Common myeloid progenitor, CD34-positive (primary cell): ENCODE measurements at regions not wholly inside any gene's neighbourhood (a gene's known extent, or its start where the extent isn't known, plus 50 kb on each side); places are given as distances from the start of the nearest gene placed in this dataset.

Source experiments
- CTCF ChIA-PET: fragments of 350-600 bp; sonication (Branson Sonifier 250); formaldehyde crosslinking; loops from one replicate; lab custom pipeline; 2021; ENCODE audit warnings: antibody characterized with exemption; lab: Charles Lee
- POLR2A ChIA-PET: fragments of 350-600 bp; sonication (Branson Sonifier 250); formaldehyde crosslinking; loops from one replicate; lab custom pipeline; 2021; ENCODE audit warnings: antibody characterized with exemption; lab: Charles Lee
- DNase-seq, 3 donors: peaks; one replicate each; pipeline versions ENCODE4 v3.0.0 to v3.0.0-alpha.2; 2013
- H3K27ac ChIP-seq, 2 experiments: 1 replicate in 1 of 2; 2 replicates in 1 of 2; pipeline ENCODE4 v1.7.0; 2013; ENCODE audit warnings: inconsistent platforms in 2 of 2, low read length in 2 of 2, mild to moderate bottlenecking in 2 of 2, low read depth in 1 of 2, moderate library complexity in 1 of 2; ENCODE audit not compliant: severe bottlenecking in 2 of 2, insufficient read depth in 1 of 2, poor library complexity in 1 of 2
- H3K27me3 ChIP-seq, 5 experiments: replicated peaks in 2 of 5; 1 replicate in 3 of 5; 2 replicates in 2 of 5; pipeline versions ENCODE4 v1.6.1 to v1.7.0; 2013; ENCODE audit warnings: low read length in 4 of 5, mild to moderate bottlenecking in 2 of 5, moderate library complexity in 2 of 5, inconsistent platforms in 1 of 5; ENCODE audit not compliant: insufficient read depth in 5 of 5, control insufficient read depth in 4 of 5
- H3K36me3 ChIP-seq, 4 experiments: 1 replicate in 2 of 4; 2 replicates in 2 of 4; pipeline versions ENCODE4 v1.6.1 to v1.7.0; 2013; ENCODE audit warnings: low read length in 3 of 4, control low read depth in 1 of 4, mild to moderate bottlenecking in 1 of 4; ENCODE audit not compliant: control insufficient read depth in 4 of 4, insufficient read depth in 4 of 4
- H3K4me1 ChIP-seq, 4 experiments: 1 replicate in 3 of 4; 2 replicates in 1 of 4; pipeline versions ENCODE4 v1.6.1 to v1.7.1; 2013; ENCODE audit warnings: low read length in 3 of 4, mild to moderate bottlenecking in 3 of 4, control low read depth in 1 of 4, inconsistent platforms in 1 of 4, moderate library complexity in 1 of 4; ENCODE audit not compliant: control insufficient read depth in 4 of 4, insufficient read depth in 4 of 4; ENCODE audit errors: control extremely low read depth in 1 of 4
- H3K4me3 ChIP-seq, 7 experiments: 1 replicate in 4 of 7; 2 replicates in 3 of 7; pipeline versions ENCODE4 v1.5.1 to v1.7.0; 2013; ENCODE audit warnings: mild to moderate bottlenecking in 7 of 7, low read length in 6 of 7, moderate library complexity in 6 of 7, inconsistent platforms in 2 of 7, low read depth in 2 of 7, control low read depth in 1 of 7; ENCODE audit not compliant: insufficient read depth in 4 of 7, control insufficient read depth in 1 of 7; ENCODE audit errors: extremely low read depth in 1 of 7
- H3K9me3 ChIP-seq, 5 experiments: 1 replicate in 4 of 5; 2 replicates in 1 of 5; pipeline versions ENCODE4 v1.6.1 to v1.7.1; 2013; ENCODE audit warnings: low read length in 4 of 5, mild to moderate bottlenecking in 2 of 5, inconsistent platforms in 1 of 5, low read depth in 1 of 5, moderate library complexity in 1 of 5; ENCODE audit not compliant: control insufficient read depth in 4 of 5, insufficient read depth in 2 of 5; ENCODE audit errors: control extremely low read depth in 1 of 5
- WGBS: methylation state at CpG from one replicate; pipeline ENCODE4 v1.1.5; 2013; ENCODE audit not compliant: insufficient coverage; 5-methylcytosine and 5-hydroxymethylcytosine counted together

- 88% methylated on average over 5 of the region's 11 CpGs for WGBS
- ChIA-PET CTCF (interaction anchor here (1.6 kb wide), 1 partner anchor 11 kb away, joined by 3 read pairs; no protein-coding TSS in a partner anchor), POLR2A (no interaction called here)
- no peak overlapping the region for H3K27ac ChIP-seq
- peaks cover 0 to 2% (median 0%) of the 10 kb centered on the region in 4 experiments for H3K4me1 ChIP-seq
- no peak for DNase-seq
- no peaks in the 10 kb centered on the region for H3K27me3 ChIP-seq
- H3K36me3 ChIP-seq, result no peaks in the 10 kb centered on the region
- no peak overlapping the region for H3K4me3 ChIP-seq
- H3K9me3 ChIP-seq, result no peaks in the 10 kb centered on the region
Observed at GRCh38 chr2:111687911-111688310, 196.1 kb downstream of the ANAPC1 start.

- DNase-seq, result no peak
- no peaks in the 10 kb centered on the region for H3K9me3 ChIP-seq
- POLR2A ChIA-PET, result no interaction called here
- peaks cover 0 to 2% (median 0%) of the 10 kb centered on the region in 4 experiments for H3K4me1 ChIP-seq
- H3K27me3 ChIP-seq, result no peaks in the 10 kb centered on the region
- H3K4me3 ChIP-seq, result no peak overlapping the region
- no peaks in the 10 kb centered on the region for H3K36me3 ChIP-seq
- WGBS, result 93% methylated on average over 4 of the region's 9 CpGs
- no peak overlapping the region for H3K27ac ChIP-seq
- CTCF ChIA-PET, result interaction anchor here (1.6 kb wide), 1 partner anchor 11 kb away, joined by 3 read pairs; no protein-coding TSS in a partner anchor
Observed at GRCh38 chr2:111688482-111688881, 195.5 kb downstream of the ANAPC1 start.

- CTCF ChIA-PET, result interaction anchor here (1.6 kb wide), 1 partner anchor 12 kb away, joined by 3 read pairs; no protein-coding TSS in a partner anchor
- Histone ChIP-seq H3K9me3 (no peaks in the 10 kb centered on the region), H3K36me3 (no peaks in the 10 kb centered on the region), H3K27ac (no peak overlapping the region), H3K4me3 (no peak overlapping the region), H3K4me1 (peaks cover 0 to 2% (median 0%) of the 10 kb centered on the region in 4 experiments), H3K27me3 (no peaks in the 10 kb centered on the region)
- POLR2A ChIA-PET, result no interaction called here
- DNase-seq, result no peak
Observed at GRCh38 chr2:111689174-111689573, 194.8 kb downstream of the ANAPC1 start.

GRCh38 chr2:111689941-111690340 lies 194.1 kb downstream of the ANAPC1 start:
- no peak for DNase-seq
- 100% methylated on average over 3 of the region's 5 CpGs for WGBS
- CTCF ChIA-PET, result no interaction called here

GRCh38 chr2:111691164-111691875 lies 192.7 kb downstream of the ANAPC1 start:
- 96% methylated on average over 3 of the region's 5 CpGs for WGBS
- H3K36me3 ChIP-seq, result peaks cover 0 to 4% (median 0%) of the 10 kb centered on the region in 4 experiments
- H3K9me3 ChIP-seq, result peaks cover 0 to 5% (median 0%) of the 10 kb centered on the region in 5 experiments
- H3K4me3 ChIP-seq, result no peak overlapping the region
- no peaks in the 10 kb centered on the region for H3K4me1 ChIP-seq
- no peak for DNase-seq
- POLR2A ChIA-PET, result no interaction called here
- CTCF ChIA-PET, result interaction anchor here (0.8 to 1.6 kb wide), 5 partner anchors 9 to 20 kb away, joined by 3 to 8 read pairs (median 3); no protein-coding TSS in a partner anchor
- no peaks in the 10 kb centered on the region for H3K27me3 ChIP-seq
- no peak overlapping the region for H3K27ac ChIP-seq

More at GRCh38 chr2:111689941-111690340, 194.1 kb downstream of the ANAPC1 start:
- POLR2A ChIA-PET, result no interaction called here
- peaks cover 0 to 1% (median 0%) of the 10 kb centered on the region in 5 experiments for H3K9me3 ChIP-seq
- peaks cover 0 to 2% (median 0%) of the 10 kb centered on the region in 4 experiments for H3K4me1 ChIP-seq
- no peaks in the 10 kb centered on the region for H3K36me3 ChIP-seq
- no peaks in the 10 kb centered on the region for H3K27me3 ChIP-seq
- no peak overlapping the region for H3K4me3 ChIP-seq
- no peak overlapping the region for H3K27ac ChIP-seq

- Histone ChIP-seq H3K4me1 (no peaks in the 10 kb centered on the region), H3K27me3 (no peaks in the 10 kb centered on the region), H3K9me3 (peaks cover 0 to 7% (median 0%) of the 10 kb centered on the region in 5 experiments), H3K27ac (no peak overlapping the region), H3K4me3 (no peak overlapping the region), H3K36me3 (peaks cover 0 to 4% (median 0%) of the 10 kb centered on the region in 4 experiments)
- WGBS, result no CpG with 5 or more reads among the region's 2 CpGs
- ChIA-PET CTCF (interaction anchor here (0.8 to 1.1 kb wide), 3 partner anchors 8 to 21 kb away, joined by 3 to 4 read pairs (median 3); no protein-coding TSS in a partner anchor), POLR2A (no interaction called here)
- no peak for DNase-seq
Observed at GRCh38 chr2:111692311-111692710, 191.7 kb downstream of the ANAPC1 start.

GRCh38 chr2:111694700-111695101 lies 189.3 kb downstream of the ANAPC1 start:
- ChIA-PET CTCF (no interaction called here), POLR2A (no interaction called here)
- H3K36me3 ChIP-seq, result peaks cover 0 to 4% (median 0%) of the 10 kb centered on the region in 4 experiments
- no peaks in the 10 kb centered on the region for H3K27me3 ChIP-seq
- H3K4me1 ChIP-seq, result peaks cover 14 to 22% (median 17%) of the 10 kb centered on the region in 4 experiments
- WGBS, result 73% methylated on average over 3 of the region's 3 CpGs
- peaks cover 0 to 7% (median 0%) of the 10 kb centered on the region in 5 experiments for H3K9me3 ChIP-seq
- no peak overlapping the region for H3K4me3 ChIP-seq
- no peak for DNase-seq
- H3K27ac ChIP-seq, result no peak overlapping the region
